ENCODE measurements at regions not wholly inside any gene's neighbourhood (a gene's known extent, or its start where the extent isn't known, plus 50 kb on each side); places are given as distances from the start of the nearest gene placed in this dataset.
"Not testable (repeated sequence)": the region's sequence is repeated elsewhere in the genome, so short reads cannot be mapped to it uniquely, and the experiment has no call there.

GRCh38 chr7:54888734-54889082 lies 129.7 kb upstream of the SEC61G start:
- no peak for DNase-seq (ENCODE audit: low read depth in 2 of 3, low spot score in 2 of 3)

DNA sequence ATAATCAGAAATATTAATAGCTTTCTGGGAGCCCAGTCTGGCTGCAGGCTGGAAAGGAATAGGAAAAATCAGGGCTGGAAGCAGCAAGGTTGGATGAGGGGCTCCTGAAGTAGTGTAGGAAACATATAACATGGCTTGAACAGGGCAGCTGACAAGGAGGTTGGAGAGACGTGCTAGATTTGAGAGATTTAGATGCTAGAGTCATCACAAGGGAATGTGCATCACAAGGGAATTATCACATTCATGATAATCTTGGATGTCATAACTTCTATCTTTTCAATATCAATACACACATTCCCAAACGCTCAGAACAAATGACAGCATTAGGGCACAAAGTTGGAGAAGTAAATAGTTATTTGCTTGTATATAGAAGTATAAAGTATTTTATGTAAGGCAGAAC lies 120.9 kb upstream of the EGFR start:
- no peak for DNase-seq (ENCODE audit: low read depth in 2 of 3, low spot score in 2 of 3)

DNA sequence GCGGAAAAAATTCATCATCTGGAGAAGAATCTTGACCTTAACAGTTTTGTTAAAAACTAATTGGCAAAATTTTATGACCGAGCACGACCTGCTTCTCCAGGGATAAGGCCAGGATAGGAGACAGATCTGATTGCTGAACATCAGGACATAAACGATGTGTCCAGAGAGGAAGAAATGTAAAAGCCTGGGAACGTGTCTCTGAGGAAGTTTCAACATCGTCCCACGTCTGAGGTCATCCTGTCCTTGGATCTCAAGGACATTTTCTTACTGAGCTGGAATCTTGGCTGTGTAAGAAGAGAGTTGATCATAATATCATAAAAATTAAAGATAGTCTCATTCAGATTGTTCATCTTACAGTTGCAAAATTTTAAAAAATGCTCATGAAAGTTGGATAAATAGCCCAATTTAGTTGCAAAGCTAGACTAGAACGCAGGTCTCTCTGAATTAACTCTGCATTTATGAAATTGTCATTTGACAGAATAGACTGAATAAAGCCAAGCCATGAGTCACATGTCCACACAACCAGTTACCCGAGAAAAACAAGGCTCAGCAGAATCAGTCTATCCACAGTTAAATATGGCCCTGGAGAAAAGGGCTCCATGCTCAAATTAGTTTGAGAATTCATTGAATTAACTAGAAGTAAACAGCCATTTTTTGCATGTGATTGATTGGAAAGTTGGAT lies 120.0 kb upstream of the EGFR start:
- no peak for DNase-seq (ENCODE audit: low read depth in 2 of 3, low spot score in 2 of 3)

- DNase-seq (ENCODE audit: low read depth in 2 of 3, low spot score in 2 of 3), result no peak
These were observed 117.0 kb upstream of the EGFR start for GRCh38 chr7:54901840-54902239.

GRCh38 chr7:54904130-54904529 lies 114.7 kb upstream of the EGFR start:
- DNase-seq (ENCODE audit: low read depth in 2 of 3, low spot score in 2 of 3), result no peak

DNA sequence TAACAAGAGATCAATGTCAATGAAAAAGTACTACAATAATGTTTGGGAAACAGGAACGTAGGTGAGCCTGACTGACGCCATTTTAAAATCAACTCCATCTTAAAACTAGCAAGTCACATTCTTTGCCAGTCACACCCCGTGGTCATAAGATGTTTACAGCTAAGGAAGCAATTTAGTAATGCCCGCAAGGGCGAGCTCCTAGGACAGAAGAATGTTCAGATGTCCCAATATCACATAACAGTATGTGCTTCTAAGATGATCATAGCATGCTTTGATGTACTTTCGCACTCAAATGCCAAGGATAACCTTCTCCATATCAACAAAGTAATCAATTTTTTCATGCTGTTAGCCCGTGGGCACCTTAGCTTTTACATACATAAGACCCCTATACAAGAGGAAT lies 113.8 kb upstream of the EGFR start:
- DNase-seq (ENCODE audit: low read depth in 2 of 3, low spot score in 2 of 3), result no peak

GRCh38 chr7:54906963-54907362 lies 111.9 kb upstream of the EGFR start:
- DNase-seq (ENCODE audit: low read depth in 2 of 3, low spot score in 2 of 3), result no peak

DNA sequence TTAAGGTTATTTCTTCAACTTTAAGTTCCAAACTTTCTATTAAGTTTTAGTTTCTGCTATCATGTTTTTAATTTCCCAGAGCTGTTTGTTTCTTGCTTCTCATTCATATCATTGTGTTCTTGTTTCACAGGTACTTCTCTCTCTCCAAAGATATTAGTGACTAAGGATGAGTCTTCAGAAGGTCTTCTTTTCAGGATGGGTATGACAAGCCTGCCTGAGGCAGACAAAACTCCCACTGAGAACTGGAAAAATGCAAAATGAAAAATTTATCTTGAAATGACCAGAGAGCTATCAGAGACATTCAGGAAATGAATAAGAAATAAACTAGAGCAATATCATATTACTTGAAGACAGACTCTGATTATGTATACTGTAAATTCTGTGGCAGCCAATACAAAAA lies 110.8 kb upstream of the EGFR start:
- no peak for DNase-seq (ENCODE audit: low read depth in 2 of 3, low spot score in 2 of 3)

DNA sequence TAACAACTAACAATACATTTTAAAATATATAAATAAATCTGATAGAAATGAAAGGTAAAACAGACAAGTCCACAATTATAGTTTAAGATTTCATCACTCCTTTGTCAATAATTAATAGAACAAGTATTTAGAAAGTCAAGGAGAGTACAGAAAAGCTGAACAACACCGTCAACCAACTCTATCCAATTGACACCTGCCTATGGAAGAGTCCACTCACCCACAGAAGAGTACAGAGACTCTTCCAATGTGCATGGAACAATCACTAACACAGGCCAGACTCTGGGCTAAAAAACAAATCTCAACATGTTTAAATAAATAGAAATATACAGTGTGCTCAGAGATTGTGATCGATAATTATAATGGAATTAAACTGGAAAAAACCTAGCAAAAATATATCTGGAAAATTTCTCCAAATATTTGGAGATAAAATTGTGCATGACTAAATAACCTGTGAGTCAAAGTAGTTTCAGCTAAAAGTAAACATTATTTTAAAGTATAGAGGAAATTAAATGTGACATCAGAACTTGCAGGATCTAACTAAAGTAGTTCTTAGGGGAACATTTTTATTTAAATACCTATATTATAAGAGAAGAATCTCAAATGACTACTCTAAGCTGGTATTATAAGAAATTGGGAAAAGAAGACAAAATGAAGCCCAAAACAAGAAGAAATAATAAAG lies 109.9 kb upstream of the EGFR start:
- DNase-seq (ENCODE audit: low read depth in 2 of 3, low spot score in 2 of 3), result no peak

DNA sequence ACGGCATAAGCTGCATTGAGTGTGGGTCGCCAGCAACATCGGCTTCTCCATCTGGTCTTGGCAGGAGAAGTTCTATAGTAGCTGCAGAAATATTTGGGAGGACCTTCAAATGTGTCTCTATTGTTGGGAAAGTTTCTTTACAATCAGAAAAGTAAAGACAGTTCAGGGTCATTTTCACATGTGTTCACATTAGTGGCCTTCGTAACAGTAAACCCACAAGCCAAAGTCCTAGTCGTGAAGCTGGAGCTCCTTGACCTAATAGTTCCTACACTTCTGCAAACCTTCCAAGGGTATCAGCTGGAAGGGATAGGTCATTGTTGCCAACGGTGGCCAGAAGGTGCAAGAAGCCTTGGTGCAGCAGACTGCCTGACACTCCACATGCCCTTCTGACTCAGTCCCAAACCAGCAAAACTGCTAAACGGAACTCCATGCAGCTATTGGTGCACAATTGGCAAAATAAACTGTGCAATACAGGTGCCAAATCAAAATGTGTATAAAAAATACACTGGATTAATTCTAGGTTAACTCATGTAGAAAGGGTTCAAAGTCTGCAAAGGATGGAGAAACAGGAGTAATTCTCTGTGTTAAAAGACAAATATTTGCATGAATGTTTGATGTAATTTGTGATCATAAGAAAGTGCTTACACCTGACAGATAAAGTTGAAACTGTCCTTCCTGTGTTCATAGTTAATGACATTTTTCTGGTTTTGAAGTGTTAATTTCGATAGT lies 102.8 kb upstream of the EGFR start:
- DNase-seq (ENCODE audit: low read depth in 2 of 3, low spot score in 2 of 3), result no peak

DNA sequence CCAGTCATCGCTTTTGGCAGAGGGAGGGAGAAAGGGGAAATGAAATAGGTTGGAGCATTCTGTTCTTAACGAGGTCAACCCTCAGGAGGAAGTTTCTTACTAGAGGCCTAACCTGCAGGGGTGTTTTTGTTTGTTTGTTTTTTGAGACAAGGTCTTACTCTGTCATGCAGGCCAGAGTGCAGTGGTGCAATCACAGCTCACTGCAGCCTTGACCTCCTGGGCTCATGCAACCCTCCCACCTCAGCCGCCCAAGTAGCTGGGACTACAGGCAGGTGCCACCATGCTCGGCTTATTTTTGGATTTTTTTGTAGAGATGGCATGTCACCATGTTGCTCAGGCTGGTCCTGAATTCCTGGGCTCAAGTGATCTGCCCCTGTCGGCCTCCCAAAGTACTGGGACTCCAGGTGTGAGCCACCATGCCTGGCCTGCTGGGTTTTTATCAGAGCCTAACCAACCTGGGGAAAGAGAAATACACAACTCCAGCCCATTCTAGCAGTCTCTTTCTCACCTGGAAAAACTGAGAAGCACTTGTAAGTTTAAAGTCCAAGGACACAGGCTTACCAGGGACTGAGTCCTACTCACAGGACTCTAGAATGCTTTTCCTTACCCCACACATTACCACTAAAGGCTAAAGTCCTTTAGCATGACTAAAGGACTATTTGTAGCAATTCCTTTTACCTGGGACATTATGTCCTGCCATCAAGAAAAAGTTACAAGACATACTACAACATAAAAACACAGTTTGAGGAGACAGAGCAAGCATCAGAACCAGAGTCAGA lies 101.0 kb upstream of the EGFR start:
- no peak for DNase-seq (ENCODE audit: low read depth in 2 of 3, low spot score in 2 of 3)

DNA sequence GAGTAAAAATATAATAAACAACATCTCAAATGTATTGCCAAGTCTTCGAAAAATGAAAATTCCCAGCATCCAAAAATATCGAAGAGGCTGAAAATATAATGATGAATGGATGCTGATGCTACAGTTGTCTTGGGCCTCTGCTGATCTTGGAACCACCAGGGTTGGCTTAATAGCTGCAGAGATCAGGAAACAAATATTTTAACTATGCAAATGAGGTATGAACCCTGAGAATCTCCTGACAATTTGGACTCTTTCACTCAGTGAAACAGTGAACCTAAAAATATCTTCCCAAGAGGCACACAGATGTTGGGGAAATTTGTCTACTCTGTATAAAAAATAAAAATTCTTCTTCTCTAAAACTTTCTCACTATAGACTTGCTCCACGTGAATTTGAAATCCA lies 97.7 kb upstream of the EGFR start:
- no peak for DNase-seq (ENCODE audit: low read depth in 2 of 3, low spot score in 2 of 3)

GRCh38 chr7:54931532-54931931 lies 87.3 kb upstream of the EGFR start:
- DNase-seq (ENCODE audit: low read depth in 2 of 3, low spot score in 2 of 3), result no peak

DNA sequence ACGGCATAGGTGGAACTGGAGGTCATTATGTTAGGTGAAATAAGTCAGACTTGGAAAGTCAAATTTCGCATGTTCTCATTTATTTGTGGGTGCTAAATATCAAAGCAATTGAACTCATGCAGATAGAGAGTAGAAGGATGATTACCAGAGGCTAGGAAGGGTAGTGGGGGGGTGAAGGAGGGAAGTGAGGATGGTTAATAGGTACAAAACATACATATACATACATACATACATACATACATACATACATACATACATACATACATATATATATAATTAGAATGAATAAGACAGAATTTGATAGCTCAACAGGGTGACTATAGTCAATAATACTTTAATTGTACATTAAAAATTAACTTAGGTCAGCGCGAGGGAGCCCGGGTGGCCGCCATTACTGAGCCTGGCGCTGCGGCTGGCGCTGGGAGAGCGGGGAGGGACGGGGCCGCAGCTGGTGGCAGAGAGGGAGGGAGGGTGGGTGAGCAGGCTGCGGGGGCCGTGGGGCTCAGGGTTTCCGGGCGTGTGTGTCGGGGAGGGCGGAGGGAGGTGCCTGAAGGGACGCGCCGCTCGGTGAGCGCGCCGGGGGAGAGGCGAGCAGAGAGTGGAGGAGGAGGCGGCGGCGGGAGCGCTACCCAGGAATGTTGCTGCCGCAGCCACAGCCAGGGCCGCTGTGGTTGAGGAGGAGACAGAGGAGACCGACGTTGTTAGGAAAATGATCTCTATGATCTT lies 85.8 kb upstream of the EGFR start:
- peak in 1 of 3 donors; percentile 1 for DNase-seq (ENCODE audit: low read depth in 2 of 3, low spot score in 2 of 3)

DNA sequence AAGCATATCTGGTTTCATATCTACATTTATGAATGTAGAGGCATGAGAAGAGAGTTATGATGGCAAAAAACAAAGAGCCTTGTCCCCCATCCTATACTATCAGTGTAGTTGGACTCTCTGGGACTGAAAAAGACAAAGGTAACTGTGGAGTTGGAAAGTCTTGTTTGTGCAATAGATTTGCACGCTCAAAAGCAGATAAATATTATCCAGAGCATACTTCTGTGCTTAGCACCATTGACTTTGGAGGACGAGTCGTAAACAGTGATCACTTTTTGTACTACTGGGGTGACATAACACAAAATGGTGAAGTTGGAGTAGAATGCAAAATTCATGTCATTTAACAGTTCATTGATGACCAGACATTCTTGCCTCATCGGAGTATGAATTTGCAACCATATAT lies 85.2 kb upstream of the EGFR start:
- no peak for DNase-seq (ENCODE audit: low read depth in 2 of 3, low spot score in 2 of 3)

- no peak for DNase-seq (ENCODE audit: low read depth in 2 of 3, low spot score in 2 of 3)
These were observed 78.1 kb upstream of the EGFR start for GRCh38 chr7:54940748-54941147.

DNA sequence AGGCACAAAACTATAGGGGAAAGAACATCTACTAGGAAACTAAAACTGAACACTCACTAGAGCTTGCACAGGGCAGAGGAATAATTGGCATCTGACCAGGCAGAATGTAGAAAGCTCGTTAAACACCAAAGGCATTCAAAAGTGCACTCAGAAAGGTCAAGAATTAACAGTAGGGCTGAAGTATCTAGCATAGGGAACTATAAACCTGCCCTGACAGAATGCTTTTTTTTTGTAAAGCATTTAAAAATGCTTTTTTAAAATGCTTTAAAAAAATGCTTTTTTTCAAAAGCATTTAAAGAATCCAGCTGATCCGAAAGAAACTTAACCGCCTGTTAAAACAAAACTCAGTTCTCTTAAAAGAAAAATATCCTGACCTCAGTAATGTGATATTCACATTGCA lies 74.6 kb upstream of the EGFR start:
- no peak for DNase-seq (ENCODE audit: low read depth in 2 of 3, low spot score in 2 of 3)

DNA sequence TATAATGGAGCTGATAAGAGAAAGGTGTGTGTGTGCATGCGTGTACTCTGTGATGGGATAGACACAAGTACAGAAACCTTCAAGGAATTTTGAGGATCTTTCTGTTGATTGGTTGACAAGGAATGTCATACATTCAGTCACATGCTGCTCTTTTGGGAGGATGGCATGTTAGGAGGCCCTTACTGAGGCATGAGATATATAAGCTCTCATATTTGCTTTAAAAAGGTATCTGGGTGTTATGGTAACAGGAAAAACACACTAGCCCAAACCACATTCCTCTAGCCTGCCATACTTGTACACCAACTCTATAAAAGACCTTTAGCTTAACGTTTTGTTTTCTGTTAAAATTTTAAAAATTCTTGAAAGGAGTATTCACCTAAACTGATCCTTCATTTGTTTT lies 72.5 kb upstream of the EGFR start:
- DNase-seq (ENCODE audit: low read depth in 2 of 3, low spot score in 2 of 3), result no peak

DNA sequence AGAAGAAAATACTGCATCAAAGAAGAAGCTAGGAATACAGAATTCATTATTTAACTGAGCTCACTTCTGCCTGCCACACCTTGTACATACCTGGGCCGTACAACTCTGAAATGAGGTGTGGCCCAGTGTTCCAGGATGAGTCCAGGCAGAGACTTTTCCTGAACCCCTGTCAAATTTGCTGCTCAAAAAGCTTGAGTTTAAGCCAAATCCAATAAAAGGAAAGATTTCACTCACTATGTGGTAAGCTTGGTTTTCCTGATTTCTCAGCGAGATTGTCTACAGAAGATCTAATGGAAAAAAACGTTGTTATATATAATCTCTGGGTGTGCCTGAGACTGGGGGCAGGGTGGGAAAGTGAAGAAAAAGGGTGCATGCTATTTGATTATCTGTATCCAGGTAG lies 72.1 kb upstream of the EGFR start:
- DNase-seq (ENCODE audit: low read depth in 2 of 3, low spot score in 2 of 3), result no peak

DNA sequence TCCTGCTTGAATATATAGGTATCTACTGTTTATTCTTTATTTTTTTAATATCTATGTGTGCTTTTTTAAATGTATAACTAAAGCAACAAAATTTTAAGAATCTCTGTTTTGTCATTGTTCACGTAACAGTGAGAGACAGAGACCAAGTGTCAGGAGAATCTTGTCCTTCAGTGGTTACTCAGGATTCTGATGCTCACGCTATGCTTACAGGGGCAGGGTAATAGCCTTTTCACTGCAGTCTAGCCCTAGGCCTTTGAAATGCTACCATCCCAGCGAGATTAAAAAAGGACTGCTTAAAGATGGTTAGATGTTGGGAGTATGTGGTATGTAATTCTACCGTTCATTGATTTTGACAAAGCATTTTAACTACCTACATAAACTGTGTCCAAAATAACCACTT lies 71.6 kb upstream of the EGFR start:
- no peak for DNase-seq (ENCODE audit: low read depth in 2 of 3, low spot score in 2 of 3)

GRCh38 chr7:54949514-54949913 lies 69.3 kb upstream of the EGFR start:
- not testable (repeated sequence) for DNase-seq (ENCODE audit: low read depth in 2 of 3, low spot score in 2 of 3)

Data from hematopoietic multipotent progenitor cell (in vitro differentiated cells).